GM19455 (cell line): ENCODE measurements at regions not wholly inside any gene's neighbourhood (a gene's known extent, or its start where the extent isn't known, plus 50 kb on each side); places are given as distances from the start of the nearest gene placed in this dataset.

Source experiments
- ATAC-seq: cut with Tn5 transposase; IDR thresholded peaks from one replicate; pipeline ENCODE4 v1.9.1; 2021; ENCODE audit not compliant: unreplicated experiment

DNA sequence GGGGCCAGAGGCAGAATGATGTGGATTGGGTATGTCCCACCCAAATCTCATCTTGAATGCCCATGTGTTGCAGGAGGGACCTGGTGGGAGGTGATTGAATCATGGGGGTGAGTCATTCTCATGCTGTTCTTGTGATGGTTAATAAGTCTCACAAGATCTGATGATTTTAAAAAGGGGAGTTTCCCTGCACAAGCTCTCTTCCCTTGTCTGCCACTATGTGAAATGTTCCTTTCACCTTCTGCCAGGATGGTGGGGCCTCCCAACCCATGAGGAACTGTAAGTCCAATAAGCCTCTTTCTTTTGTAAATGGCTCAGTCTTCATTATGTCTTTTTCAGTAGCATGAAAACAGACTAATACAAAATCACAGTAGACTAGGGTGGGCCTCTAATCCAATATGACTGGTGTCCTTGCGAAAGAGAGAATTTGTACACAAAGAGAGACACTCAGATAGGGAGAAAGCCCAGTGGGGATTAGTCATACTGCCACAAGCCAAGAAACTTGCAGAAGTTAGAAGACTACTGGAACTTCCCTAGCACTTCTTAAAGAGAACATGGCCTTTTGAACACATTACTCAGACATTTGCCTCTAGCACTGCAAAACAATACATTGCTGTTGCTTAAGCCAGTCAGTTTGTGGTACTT lies 68.4 kb downstream of the ANXA1 start:
- peak; percentile 80 for ATAC-seq

DNA sequence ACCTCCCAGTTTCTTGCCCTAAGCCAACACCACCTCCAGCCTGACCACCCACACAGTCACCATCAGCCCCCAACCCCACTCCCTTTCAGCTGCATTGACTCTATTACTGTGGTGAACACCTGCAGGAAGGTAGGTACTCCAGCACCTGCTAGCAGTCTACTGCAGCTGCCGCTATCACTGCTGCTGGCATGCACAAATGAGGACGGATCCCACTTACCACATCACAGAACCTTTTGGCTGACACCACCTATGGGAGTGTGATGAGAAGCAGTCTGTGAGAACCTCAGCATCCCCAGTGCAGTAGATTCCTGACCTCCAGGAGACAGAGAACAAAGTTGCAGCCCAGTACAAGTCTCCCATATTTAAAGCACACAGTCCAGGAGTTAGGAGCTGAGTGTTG lies 71.9 kb downstream of the ANXA1 start:
- no peak for ATAC-seq

DNA sequence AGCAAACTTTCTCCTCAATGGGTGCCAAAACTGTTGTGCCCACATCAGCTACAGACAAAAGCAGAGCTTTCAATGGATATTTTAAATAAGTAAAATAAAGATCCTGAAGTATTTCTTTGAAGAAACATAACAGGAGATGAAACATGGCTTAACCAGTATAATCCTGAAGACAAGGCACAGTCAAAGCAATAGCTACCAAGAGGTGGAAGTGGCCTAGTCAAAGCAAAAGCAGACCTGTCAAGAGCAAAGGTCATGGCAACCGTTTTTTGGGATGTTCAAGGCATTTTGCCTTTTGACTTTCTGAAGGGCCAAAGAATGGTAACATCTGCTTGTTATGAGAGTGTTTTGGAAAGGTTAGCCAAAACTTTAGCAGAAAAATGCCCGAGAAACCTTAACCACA lies 77.9 kb downstream of the ANXA1 start:
- no peak for ATAC-seq

DNA sequence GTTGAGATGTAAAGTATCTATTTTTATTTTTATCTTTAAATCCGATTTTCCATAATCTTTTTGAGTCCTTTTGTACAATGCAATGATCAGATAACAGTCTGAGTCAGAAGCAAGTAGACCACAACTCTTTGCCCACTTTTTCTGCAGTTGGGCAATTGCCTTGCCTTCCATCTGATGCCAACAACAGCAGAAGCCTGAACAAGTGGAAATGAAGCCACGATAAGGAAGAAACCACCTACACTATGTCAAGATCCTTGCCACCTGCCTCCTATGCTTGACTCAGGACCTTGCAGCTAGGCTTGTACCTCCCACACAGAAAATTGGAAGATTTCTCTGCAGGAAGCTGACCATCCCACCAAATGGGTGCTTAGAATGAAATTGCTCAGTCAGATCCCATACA lies 78.6 kb downstream of the ANXA1 start:
- no peak for ATAC-seq

DNA sequence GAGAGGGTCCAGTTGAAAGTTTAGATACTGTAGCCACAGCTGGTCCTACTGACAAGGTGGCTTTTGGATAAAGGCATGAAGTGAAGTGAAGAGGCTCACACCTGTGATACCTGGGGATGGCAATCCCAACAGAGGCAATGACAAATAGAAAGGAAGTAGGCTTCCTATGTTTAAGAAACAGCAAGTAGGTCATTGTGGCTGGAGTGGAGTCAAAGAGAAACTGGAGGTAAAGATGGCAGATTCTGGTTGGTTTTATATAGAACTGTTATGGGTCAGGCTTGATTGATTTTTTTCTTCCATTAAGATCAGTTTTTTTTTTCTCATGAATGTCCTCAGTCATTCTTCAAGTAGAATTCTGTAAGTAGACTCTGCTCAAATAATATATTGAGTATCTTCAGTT lies 79.5 kb downstream of the ANXA1 start:
- ATAC-seq: no peak

DNA sequence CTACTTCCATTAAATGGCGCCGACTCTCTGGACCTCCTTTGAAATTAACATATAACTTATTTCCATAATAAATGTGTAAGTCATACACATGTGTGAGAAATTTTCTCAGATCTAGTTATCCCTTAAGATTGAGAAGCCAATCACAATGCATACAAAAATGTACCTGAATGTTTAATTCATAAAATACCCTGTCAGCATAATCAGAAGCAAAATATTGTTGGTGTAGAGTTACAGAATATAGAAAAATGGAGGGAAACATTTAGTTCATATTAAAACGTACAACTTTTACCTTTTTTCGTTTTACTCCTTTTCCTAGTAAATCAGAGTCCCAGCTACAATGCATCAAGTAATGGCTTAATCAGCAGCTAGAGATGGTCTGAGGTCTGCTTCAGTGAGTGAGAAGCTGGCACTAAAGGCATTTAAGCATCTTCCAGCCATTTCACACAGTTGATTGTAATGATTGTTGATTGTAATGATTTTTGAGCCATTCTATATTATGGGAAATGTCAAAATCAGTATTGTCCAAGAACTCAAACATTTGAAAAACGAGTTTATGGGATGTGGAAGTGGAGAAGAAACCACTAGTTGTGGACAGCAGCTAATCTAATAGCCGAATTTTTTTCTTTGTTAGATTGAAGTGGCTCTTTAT lies 81.8 kb downstream of the ANXA1 start:
- ATAC-seq: no peak

DNA sequence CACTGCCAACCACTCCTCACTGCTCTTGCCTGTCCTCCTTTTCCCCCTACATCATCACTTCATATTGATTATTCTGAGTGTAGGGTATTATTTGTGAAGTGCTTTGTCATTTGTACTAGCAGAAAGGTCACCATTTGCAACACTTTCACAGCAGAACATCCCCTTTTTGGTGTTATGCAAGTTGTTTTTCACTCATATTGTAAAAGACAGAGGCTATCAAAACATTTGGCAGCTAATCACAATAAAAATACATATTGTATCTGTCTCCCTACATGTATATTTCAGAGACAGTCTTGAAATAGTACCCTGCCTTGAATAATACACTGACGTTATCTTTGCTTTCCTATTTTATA lies 82.3 kb downstream of the ANXA1 start:
- no peak for ATAC-seq

DNA sequence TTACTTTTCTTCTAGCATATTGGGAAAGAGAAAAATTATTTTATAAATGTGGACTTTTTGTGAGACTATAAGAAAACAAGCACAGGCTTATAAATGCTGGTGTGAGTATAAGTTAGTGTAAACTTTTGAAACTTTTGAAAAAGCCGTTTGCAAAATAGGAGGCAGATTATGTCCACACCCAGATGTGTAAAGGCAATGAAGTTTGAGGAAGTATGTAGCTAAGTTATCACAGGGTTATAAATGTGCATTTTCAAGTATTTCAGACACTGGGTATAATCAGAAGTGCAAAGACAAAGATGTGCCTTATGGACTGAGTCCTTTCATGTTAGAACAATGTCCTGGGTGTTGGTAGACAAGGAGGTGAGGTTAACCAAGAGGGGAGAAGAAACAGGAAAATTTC lies 85.5 kb downstream of the ANXA1 start:
- no peak for ATAC-seq

DNA sequence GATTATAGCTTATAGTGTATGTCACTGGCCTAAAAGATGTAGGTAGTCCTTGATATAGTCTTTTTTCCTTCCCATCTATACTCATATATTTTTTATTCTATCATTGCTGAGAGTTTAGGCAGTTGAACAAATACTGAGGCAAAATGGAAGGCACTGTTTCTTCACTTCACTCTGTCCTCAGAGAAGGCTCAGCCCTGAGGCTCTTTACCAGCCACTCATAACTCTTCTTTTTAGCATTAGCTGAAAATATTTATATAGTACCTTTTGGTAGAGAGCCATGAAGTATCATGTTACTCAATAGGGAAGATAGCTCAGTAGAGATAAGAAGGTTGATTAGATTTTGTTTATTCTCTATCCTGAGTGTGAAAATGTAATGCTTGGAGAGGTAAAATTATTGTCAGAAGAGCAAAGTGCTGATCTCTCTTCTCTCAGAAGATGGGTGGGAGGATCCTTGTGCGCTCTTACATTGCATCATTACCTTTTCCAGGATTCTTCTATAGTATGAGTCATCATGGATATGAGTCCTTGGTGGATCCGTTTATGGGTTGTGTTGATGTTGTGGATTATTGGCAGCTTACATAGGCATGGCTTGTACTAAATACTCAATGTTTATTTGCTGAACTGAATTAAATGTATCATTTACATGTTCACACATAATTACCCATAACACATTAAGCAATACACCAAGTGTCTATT lies 88.1 kb downstream of the ANXA1 start:
- no peak for ATAC-seq

DNA sequence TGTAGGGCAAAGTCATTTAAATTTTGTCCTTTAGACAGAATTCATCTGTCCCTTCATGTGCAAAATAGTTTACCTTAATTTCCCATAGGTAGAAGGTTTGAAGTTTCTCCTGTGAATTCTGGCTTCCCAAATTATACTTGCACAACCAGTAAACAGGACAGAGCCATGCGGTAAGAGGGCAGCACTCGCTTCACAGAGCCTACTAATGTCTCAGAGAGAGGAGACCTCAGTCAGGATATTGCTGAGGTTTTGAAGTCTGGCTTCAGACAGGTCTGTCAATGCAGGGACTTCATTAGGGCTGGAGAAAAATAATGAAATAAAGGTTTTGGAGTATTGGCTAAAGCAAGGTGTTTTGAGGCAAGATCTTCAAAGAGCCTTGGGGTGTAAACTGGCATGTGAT lies 91.4 kb downstream of the ANXA1 start:
- no peak for ATAC-seq

DNA sequence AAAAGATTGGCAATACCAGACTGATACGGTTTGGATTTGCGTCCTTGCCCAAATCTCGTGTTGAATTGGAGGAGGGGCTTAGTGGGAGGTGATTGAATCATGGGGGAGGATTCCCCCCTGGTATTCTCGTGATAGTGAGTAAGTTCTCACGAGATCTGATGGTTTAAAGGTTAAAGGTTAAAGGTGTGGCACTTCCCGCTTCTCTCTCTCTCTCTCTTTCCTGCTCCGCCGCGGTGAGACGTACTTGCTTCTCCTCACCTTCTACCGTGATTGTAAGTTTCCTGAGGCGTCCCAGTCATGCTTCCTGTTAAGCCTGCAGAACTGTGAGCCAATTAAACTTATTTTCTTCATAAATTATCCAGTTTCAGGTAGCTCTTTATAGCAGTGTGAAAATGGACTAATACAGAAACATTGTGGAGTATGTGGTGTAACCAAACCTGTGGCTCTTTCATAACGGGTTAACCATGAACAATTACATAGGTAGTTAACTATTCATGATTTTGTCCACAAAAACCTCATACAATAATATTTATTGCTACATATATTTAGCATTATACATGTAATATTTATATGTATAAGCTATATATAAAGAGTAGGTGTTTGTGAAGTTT lies 107.5 kb downstream of the ANXA1 start:
- no peak for ATAC-seq

DNA sequence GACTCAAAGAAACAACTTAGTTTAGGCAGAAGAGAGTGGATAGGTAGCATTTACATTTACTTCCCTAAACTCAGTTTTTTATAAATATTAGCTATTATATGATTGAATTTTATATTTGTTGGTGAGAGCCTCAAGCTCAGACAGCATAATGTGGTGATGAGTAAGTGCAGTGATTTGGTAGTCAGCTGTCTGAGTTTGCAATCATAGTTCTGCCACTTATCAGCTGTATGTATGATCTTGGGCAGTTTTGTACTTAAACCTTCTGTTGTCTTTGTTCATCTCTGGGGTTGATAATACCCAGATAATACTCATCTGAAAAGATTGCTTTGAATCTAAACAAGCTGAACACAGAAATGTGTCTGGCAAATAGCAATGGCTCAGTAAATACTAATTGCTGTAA lies 108.8 kb downstream of the ANXA1 start:
- no peak for ATAC-seq

DNA sequence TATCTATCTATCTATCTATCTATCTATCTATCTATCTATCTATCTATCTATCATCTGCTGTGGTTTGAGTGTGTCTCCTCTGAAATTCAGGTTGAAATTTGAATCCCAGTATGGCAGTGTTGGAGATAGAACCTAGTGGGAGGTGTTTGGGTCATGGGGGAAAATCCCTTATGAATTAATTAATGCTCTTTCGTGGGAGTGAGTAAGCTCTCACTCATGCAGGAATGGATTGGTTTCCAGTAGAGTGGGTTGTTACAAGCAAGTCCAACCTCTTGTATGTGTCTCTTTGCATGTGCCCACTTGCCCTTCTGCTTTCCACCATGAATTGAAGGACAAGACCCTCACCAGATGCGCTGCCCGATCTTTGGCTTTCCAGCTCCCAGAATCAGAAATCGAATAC lies 113.0 kb downstream of the ANXA1 start:
- no peak for ATAC-seq

DNA sequence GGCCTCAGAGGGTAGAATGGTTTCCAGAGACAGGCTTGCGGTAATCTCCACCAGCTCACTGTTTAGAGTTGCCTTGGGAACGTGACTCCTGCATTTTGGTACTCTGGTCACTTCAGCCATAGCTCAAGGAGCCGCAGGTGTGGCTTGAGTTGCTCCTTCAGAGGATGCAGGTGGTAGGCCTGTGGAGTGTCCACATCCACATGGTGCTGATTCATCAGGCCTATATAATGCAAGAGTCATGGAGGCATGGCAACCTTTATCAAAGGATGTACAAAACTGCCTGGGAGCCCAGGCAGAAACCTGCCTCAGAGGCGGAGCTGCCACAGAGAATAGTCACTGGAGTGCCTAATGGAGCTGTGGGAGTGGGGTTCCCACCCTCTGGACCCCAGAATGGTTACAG lies 114.2 kb downstream of the ANXA1 start:
- ATAC-seq: no peak

DNA sequence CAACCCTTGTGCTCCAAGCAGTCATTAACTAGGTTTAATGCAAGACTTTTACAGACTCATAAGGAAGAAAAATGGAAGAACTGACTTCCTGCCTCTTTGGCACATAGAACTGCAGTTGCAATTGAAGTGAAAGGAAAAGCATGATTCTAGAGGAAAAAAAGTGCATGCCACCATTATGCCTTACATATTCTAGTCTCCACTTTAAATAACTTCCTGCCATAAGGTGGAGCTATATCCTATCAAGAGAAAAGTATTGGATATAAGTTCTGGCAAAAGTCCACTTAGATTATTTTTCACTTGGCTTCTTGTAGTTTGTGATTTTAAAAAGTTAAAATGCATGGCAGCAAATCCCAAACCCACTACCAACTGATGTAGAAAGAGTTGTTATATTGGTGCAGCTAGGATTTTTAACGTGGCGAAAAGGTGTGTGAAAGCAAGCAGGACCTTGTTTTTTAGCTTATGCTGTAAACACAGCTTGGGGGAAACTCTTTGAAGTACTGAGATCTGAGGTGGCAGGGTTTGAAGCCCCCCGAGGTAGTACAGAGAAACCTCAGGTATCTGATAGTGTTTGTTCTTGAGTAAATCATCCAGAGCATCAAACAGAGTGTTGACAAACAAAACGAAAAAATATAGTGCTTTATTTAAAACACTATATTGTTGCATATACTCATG lies 117.9 kb downstream of the ANXA1 start:
- no peak for ATAC-seq

DNA sequence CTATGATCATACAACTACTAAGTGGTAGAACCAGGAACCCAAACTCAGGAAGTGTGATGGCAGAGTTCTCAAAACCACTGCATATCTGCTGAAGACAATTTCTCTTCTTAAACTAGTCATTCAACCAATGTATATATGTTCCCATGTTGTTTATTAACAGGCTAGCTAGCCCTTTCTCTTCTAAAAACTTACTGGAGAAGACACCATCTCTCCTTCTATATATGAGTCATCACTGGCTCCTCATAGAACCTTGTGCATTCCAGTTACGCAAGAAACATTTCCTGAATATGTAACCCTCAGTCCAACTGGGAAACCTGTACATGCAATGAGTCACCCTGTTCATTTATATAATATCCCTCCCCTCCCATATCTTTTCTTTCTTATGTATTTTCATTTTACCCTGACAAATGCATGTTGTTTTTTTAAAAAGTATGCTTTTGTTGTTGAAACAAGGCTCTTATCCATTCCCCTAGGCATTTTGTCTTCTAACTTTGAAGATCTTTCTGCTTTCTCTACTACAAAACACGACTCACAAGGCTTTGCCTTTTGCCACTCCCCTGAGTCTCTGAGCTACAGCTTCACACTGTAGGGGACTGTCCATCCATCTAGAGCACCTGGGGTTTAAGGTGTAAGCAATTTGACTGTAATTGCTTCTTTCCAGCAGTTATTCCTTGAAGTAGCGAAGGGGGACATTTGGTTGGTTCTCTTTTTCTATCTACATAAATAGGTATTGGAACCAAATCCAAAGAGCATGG lies 119.5 kb downstream of the ANXA1 start:
- ATAC-seq: no peak

DNA sequence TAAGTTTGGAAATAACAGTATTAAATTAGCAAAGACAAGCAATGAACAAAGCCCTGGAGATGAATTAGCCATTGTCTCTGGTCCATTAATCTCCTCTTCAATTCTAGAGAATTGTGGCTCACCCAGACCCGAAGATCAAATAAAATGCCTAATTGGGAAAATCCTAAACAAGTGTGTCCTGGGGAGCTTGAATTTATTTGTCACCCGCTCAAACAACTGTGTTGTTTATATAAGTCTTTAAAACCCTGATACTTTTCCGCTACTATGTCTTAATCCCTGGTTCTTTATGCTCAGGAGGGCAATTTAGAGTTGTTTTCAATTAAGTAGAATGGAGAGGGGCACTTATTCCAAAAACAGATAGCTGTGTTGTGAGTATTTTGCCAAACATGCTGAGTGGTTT lies 128.4 kb downstream of the ANXA1 start:
- ATAC-seq: no peak

DNA sequence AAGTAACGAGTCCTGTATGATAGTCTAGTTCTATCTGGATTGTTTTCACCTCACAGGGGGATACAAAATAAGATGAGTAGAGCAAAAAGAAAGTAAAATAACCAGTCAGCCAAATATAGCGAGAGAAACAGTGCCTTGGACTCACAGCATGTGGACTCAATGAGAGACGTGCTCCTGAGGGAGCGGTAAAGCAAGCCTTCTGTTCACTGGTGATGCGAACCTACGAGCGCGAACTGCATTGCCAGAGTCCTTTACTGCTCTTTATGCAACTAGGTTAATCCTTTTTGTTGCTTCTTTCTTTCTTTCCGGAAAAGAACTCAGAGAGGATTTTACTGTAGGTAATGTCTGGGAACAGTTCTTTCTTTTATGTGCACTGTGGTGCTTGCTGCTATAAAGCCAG lies 132.7 kb downstream of the ANXA1 start:
- no peak for ATAC-seq

DNA sequence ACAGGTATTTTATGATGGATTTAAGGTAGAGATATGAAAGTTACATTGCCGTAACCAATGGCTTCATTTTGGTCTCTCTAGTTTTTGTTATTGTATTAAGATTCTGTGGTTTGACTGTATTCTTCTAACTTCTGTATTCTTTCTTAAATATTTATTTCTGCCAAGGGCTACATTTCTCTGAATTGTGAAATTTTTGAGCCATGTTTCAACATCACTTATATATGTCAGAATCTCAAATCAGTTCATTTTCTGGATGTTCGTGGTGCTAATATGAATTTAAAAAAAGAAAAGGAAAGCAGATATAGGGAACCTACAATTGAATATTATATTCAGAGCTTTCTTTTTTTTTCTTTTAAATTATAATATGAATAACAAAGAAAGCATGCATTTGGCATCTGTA lies 142.7 kb downstream of the ANXA1 start:
- no peak for ATAC-seq

DNA sequence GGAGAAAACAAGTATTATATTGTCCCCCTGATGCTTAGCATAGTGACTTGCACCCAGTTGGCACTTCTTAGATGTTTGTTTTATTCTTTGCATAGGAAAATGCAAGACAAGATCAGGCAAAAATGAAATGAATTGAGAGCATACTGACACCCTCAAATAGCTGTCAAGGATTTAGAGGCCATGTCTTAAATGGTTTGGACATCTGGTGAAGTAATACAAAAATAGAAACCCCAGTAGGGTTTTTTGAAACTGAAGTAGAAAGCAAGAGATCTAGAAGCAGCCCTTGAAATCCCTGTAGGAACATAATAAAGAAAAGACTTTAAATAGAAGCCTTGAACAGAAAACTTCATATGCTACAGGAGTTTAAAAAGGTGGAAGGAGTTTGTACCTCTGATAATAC lies 174.3 kb downstream of the ANXA1 start:
- ATAC-seq: no peak

DNA sequence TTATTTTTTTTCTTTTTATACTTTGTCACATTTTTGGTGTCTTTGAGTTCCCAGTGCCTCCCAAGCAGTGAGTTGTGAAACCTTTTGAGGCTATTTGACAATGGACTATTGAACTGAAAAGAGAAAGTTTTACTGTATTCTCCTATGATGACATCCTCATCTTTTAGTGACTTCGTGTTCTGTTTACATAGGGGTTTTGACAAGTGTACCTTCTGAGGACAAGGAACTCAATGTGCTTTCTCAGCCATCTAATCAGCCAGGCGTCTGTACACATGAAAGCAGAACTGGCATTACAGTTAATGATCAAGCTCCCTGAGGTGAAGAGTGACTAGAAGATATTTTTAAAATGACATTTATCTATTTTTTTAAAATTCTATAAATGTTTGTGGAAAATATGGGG lies 175.5 kb downstream of the ANXA1 start:
- ATAC-seq: no peak
